ENCODE measurements at regions not wholly inside any gene's neighbourhood (a gene's known extent, or its start where the extent isn't known, plus 50 kb on each side); places are given as distances from the start of the nearest gene placed in this dataset.

- TF ChIP-seq, protein P1, sequence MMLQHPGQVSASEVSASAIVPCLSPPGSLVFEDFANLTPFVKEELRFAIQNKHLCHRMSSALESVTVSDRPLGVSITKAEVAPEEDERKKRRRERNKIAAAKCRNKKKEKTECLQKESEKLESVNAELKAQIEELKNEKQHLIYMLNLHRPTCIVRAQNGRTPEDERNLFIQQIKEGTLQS (IDR thresholded peaks at IDR 0.05): no peak
- TF ChIP-seq, protein P2, sequence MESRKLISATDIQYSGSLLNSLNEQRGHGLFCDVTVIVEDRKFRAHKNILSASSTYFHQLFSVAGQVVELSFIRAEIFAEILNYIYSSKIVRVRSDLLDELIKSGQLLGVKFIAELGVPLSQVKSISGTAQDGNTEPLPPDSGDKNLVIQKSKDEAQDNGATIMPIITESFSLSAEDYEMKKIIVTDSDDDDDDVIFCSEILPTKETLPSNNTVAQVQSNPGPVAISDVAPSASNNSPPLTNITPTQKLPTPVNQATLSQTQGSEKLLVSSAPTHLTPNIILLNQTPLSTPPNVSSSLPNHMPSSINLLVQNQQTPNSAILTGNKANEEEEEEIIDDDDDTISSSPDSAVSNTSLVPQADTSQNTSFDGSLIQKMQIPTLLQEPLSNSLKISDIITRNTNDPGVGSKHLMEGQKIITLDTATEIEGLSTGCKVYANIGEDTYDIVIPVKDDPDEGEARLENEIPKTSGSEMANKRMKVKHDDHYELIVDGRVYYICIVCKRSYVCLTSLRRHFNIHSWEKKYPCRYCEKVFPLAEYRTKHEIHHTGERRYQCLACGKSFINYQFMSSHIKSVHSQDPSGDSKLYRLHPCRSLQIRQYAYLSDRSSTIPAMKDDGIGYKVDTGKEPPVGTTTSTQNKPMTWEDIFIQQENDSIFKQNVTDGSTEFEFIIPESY (IDR thresholded peaks at IDR 0.05): no peak
- TF ChIP-seq FOXA2 (IDR thresholded peaks at IDR 0.05): no peak
Observed at GRCh38 chrX:140250391-140250790, 254.5 kb downstream of the SOX3 start (continued).

- Histone ChIP-seq H3K27me3 (ENCODE audit: control insufficient read depth in 4 of 4, insufficient read depth in 4 of 4, low read length in 3 of 4) (peaks cover 0 to 5% (median 0%) of the 10 kb centered on the region in 4 donors), H3K9ac (ENCODE audit: low read depth in 1 of 2, low read length in 2 of 2) (no peak overlapping the region), H3K36me3 (ENCODE audit: control insufficient read depth in 4 of 4, insufficient read depth in 3 of 4, low read depth in 1 of 4, low read length in 3 of 4) (no peaks in the 10 kb centered on the region), H3K9me3 (ENCODE audit: control insufficient read depth in 4 of 4, low read length in 3 of 4) (no peaks in the 10 kb centered on the region), H3K4me1 (ENCODE audit: control insufficient read depth in 4 of 4, insufficient read depth in 4 of 4, low read length in 3 of 4) (no peaks in the 10 kb centered on the region), H3K4me3 (ENCODE audit: low read depth in 1 of 3, low read length in 3 of 3) (no peak overlapping the region), H3K27ac (ENCODE audit: low read depth in 1 of 2, low read length in 2 of 2) (no peak overlapping the region)
- DNase-seq (ENCODE audit: low spot score): no peak
- TF ChIP-seq RAD21 (IDR thresholded peaks at IDR 0.05) (no peak), JUND (IDR thresholded peaks at IDR 0.05) (no peak), FOXA2 (IDR thresholded peaks at IDR 0.05) (no peak), TAF1 (conservative IDR thresholded peaks at IDR 0.05) (no peak), EGR1 (IDR thresholded peaks at IDR 0.05; ENCODE audit: low read depth in 2 of 2) (no peak), YY1 (IDR thresholded peaks at IDR 0.05) (no peak), NR2F2 (IDR thresholded peaks at IDR 0.05) (no peak), REST (IDR thresholded peaks at IDR 0.05) (no peak), HNF4A (conservative IDR thresholded peaks at IDR 0.05) (no peak), CTCF (IDR thresholded peaks at IDR 0.05; ENCODE audit: low read depth, low read length, missing input control) (no peak), HNF4G (IDR thresholded peaks at IDR 0.05) (no peak), GABPA (IDR thresholded peaks at IDR 0.05 in 1 of 2, conservative IDR thresholded peaks at IDR 0.05 in 1 of 2) (no peak), FOXA1 (IDR thresholded peaks at IDR 0.05) (no peak), SP1 (IDR thresholded peaks at IDR 0.05) (no peak), RXRA (IDR thresholded peaks at IDR 0.05) (no peak)
- TF ChIP-seq, protein P1 (IDR thresholded peaks at IDR 0.05): no peak
- TF ChIP-seq, protein P3, sequence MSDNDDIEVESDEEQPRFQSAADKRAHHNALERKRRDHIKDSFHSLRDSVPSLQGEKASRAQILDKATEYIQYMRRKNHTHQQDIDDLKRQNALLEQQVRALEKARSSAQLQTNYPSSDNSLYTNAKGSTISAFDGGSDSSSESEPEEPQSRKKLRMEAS (IDR thresholded peaks at IDR 0.05): no peak
- TF ChIP-seq, protein P2 (IDR thresholded peaks at IDR 0.05): no peak
- 62% methylated on average over 8 of the region's 8 CpGs for WGBS
Observed at GRCh38 chrX:140249088-140249487, 255.8 kb downstream of the SOX3 start.
